ENCODE measurements at regions not wholly inside any gene's neighbourhood (a gene's known extent, or its start where the extent isn't known, plus 50 kb on each side); places are given as distances from the start of the nearest gene placed in this dataset.

DNA sequence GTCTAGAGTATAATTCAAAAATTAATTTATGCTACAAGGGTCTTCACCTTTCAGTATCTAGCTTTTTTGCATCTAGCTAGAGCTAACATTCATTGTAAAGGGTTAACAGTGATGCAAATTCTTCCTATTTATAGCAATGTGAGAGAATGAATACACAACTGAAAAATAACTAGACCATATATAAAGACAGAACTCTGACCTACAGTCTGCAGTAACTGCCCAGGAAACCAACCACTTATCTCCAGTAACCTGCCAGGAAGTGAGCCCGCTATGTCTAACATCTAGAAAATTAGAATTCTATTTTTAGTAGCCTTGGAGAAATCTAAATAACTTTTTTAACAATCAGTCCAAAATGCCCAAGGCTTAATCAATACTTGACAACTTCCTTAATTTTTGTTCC, 1021.9 kb downstream of the LRFN5 start:
- no peak overlapping the region for H3K27ac ChIP-seq (ENCODE audit: low read length)
- no peaks in the 10 kb centered on the region for H3K9me3 ChIP-seq (replicated peaks; ENCODE audit: control insufficient read depth, low read depth, low read length)
- H3K27me3 ChIP-seq (ENCODE audit: control insufficient read depth, insufficient read depth, low read length), result no peaks in the 10 kb centered on the region
- H3K4me3 ChIP-seq (ENCODE audit: low read length), result no peak overlapping the region
- H3K36me3 ChIP-seq (ENCODE audit: control insufficient read depth, insufficient read depth, low read length), result no peaks in the 10 kb centered on the region
- H3K4me1 ChIP-seq (ENCODE audit: control insufficient read depth, insufficient read depth, low read length), result no peaks in the 10 kb centered on the region
- no CpG with 5 or more reads among the region's 1 CpG for WGBS (ENCODE audit: insufficient coverage)
- no peak for DNase-seq

DNA sequence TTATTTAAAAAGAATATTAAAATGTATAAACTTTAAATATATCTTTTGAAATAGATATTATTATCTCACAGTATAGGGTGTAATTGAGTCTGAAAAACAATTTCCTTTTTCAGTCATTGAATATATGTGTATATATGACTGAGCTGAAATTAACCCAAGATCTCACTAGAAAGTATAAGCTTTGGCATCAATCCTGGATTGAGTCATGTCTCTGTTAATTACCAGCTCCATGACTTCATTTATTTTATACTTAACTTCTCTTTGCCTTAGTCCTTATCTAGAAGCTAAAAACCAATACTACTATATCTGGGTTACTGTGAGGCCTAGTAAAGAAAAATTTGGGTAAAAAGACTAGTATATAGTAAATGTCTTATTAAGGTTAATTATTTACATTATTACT, 1020.3 kb downstream of the LRFN5 start:
- Histone ChIP-seq H3K36me3 (ENCODE audit: control insufficient read depth, insufficient read depth, low read length) (no peaks in the 10 kb centered on the region), H3K9me3 (replicated peaks; ENCODE audit: control insufficient read depth, low read depth, low read length) (no peaks in the 10 kb centered on the region), H3K27ac (ENCODE audit: low read length) (no peak overlapping the region), H3K27me3 (ENCODE audit: control insufficient read depth, insufficient read depth, low read length) (no peaks in the 10 kb centered on the region), H3K4me3 (ENCODE audit: low read length) (no peak overlapping the region), H3K4me1 (ENCODE audit: control insufficient read depth, insufficient read depth, low read length) (no peaks in the 10 kb centered on the region)
- DNase-seq, result no peak

DNA sequence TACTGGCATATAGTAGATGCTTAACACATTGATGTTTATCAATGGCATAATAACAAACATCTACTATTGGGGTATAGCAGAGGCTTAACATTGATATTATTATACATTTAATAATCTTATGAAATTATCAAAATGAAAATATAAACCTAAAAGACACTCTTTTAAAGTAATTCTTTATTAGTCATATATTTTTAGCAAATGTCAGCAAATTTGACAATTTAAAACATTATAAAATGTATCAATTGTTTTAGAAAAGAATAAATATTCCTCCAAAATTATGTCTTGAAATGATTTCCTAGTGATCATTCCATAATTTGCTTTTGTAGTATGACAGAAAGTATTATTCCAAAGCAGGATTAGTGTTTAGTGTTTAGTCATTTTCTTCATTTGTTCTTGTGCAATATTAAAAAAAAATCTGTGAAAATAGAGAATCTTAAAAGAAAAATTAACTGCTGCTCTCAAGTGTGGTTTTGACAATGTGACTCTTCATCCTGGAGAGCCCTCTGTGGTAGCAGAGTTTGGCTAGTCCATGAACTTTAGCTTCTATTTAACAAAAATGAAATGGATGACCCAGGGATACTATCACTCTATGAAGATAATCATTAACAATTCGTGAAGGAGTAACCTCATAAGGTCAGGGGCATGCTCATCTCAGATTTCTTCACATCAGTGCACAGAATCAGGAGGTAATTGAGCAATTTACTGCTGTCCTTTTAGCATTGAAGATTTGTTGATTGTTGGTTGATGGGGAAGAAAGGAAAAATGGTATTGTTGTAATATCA, 1018.5 kb downstream of the LRFN5 start:
- Histone ChIP-seq H3K27ac (ENCODE audit: low read length) (no peak overlapping the region), H3K27me3 (ENCODE audit: control insufficient read depth, insufficient read depth, low read length) (no peaks in the 10 kb centered on the region), H3K4me3 (ENCODE audit: low read length) (no peak overlapping the region), H3K36me3 (ENCODE audit: control insufficient read depth, insufficient read depth, low read length) (no peaks in the 10 kb centered on the region), H3K9me3 (replicated peaks; ENCODE audit: control insufficient read depth, low read depth, low read length) (no peaks in the 10 kb centered on the region), H3K4me1 (ENCODE audit: control insufficient read depth, insufficient read depth, low read length) (no peaks in the 10 kb centered on the region)
- no peak for DNase-seq
- no CpG with 5 or more reads among the region's 1 CpG for WGBS (ENCODE audit: insufficient coverage)

- H3K4me3 ChIP-seq (ENCODE audit: low read length), result no peak overlapping the region
- no peak for DNase-seq
- no CpG with 5 or more reads among the region's 1 CpG for WGBS (ENCODE audit: insufficient coverage)
- no peaks in the 10 kb centered on the region for H3K27me3 ChIP-seq (ENCODE audit: control insufficient read depth, insufficient read depth, low read length)
- no peaks in the 10 kb centered on the region for H3K4me1 ChIP-seq (ENCODE audit: control insufficient read depth, insufficient read depth, low read length)
- no peaks in the 10 kb centered on the region for H3K36me3 ChIP-seq (ENCODE audit: control insufficient read depth, insufficient read depth, low read length)
- no peak overlapping the region for H3K27ac ChIP-seq (ENCODE audit: low read length)
- no peaks in the 10 kb centered on the region for H3K9me3 ChIP-seq (replicated peaks; ENCODE audit: control insufficient read depth, low read depth, low read length)
Measured at GRCh38 chr14:42617005-42617404, 1010.3 kb downstream of the LRFN5 start.

- Histone ChIP-seq H3K27ac (ENCODE audit: low read length) (no peak overlapping the region), H3K4me1 (ENCODE audit: control insufficient read depth, insufficient read depth, low read length) (no peaks in the 10 kb centered on the region), H3K27me3 (ENCODE audit: control insufficient read depth, insufficient read depth, low read length) (no peaks in the 10 kb centered on the region), H3K36me3 (ENCODE audit: control insufficient read depth, insufficient read depth, low read length) (no peaks in the 10 kb centered on the region), H3K4me3 (ENCODE audit: low read length) (no peak overlapping the region), H3K9me3 (replicated peaks; ENCODE audit: control insufficient read depth, low read depth, low read length) (no peaks in the 10 kb centered on the region)
- no CpG with 5 or more reads among the region's 3 CpGs for WGBS (ENCODE audit: insufficient coverage)
- DNase-seq, result no peak
Measured at GRCh38 chr14:42606839-42607238, 1000.2 kb downstream of the LRFN5 start.

GRCh38 chr14:42602336-42602845, 995.7 kb downstream of the LRFN5 start:
- Histone ChIP-seq H3K9me3 (replicated peaks; ENCODE audit: control insufficient read depth, low read depth, low read length) (no peaks in the 10 kb centered on the region), H3K27ac (ENCODE audit: low read length) (no peak overlapping the region), H3K27me3 (ENCODE audit: control insufficient read depth, insufficient read depth, low read length) (no peaks in the 10 kb centered on the region), H3K4me1 (ENCODE audit: control insufficient read depth, insufficient read depth, low read length) (no peaks in the 10 kb centered on the region), H3K36me3 (ENCODE audit: control insufficient read depth, insufficient read depth, low read length) (no peaks in the 10 kb centered on the region), H3K4me3 (ENCODE audit: low read length) (no peak overlapping the region)
- no CpG with 5 or more reads among the region's 1 CpG for WGBS (ENCODE audit: insufficient coverage)
- DNase-seq, result no peak

DNA sequence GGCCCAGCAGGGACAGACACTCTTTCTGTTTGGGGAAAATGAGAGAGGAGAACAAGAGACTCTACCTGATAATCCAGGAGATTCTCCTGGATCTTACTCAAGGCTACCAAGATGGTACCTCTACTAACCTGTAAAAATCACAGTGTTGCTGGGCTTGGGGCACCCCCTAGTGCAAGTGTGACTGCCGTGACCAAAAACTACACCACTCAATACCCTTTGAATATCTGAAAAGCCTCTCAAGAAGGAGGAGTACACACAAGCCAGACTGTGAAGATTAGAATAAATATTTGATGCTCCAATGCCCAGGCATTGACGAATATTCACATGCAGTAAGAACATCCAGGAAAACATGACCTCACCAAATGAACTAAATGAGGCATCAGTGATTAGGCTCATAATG, 965.4 kb downstream of the LRFN5 start:
- H3K27ac ChIP-seq (ENCODE audit: low read length), result no peak overlapping the region
- no peaks in the 10 kb centered on the region for H3K27me3 ChIP-seq (ENCODE audit: control insufficient read depth, insufficient read depth, low read length)
- no peaks in the 10 kb centered on the region for H3K4me1 ChIP-seq (ENCODE audit: control insufficient read depth, insufficient read depth, low read length)
- no CpG with 5 or more reads among the region's 2 CpGs for WGBS (ENCODE audit: insufficient coverage)
- H3K36me3 ChIP-seq (ENCODE audit: control insufficient read depth, insufficient read depth, low read length), result no peaks in the 10 kb centered on the region
- no peak for DNase-seq
- peaks cover 10% of the 10 kb centered on the region for H3K9me3 ChIP-seq (replicated peaks; ENCODE audit: control insufficient read depth, low read depth, low read length)
- H3K4me3 ChIP-seq (ENCODE audit: low read length), result no peak overlapping the region

GRCh38 chr14:42569227-42569626, 962.6 kb downstream of the LRFN5 start:
- no peaks in the 10 kb centered on the region for H3K27me3 ChIP-seq (ENCODE audit: control insufficient read depth, insufficient read depth, low read length)
- no peak for DNase-seq
- no CpG with 5 or more reads among the region's 3 CpGs for WGBS (ENCODE audit: insufficient coverage)

DNA sequence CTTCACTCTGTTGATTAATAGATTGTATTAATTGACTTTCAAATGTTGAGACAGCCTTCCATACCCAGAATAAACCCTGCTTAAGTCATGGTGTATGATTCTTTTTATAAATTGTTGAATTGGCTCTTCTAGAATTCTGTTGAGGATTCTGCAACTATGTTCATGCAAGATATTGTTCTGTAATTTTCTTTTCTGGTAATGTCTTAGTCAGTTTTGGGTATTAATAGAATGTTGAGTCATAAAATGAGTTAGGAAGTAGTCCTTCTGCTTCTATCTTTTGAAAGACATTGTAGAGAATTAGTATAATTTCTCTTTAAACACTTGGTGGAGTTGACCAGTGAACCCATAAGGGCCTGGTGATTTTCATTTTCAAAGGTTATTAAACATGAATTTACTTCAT, 958.9 kb downstream of the LRFN5 start:
- Histone ChIP-seq H3K36me3 (ENCODE audit: control insufficient read depth, insufficient read depth, low read length) (no peaks in the 10 kb centered on the region), H3K4me3 (ENCODE audit: low read length) (no peak overlapping the region), H3K9me3 (replicated peaks; ENCODE audit: control insufficient read depth, low read depth, low read length) (peaks cover 2% of the 10 kb centered on the region), H3K27me3 (ENCODE audit: control insufficient read depth, insufficient read depth, low read length) (no peaks in the 10 kb centered on the region), H3K4me1 (ENCODE audit: control insufficient read depth, insufficient read depth, low read length) (no peaks in the 10 kb centered on the region), H3K27ac (ENCODE audit: low read length) (no peak overlapping the region)
- DNase-seq, result no peak

More at GRCh38 chr14:42569227-42569626, 962.6 kb downstream of the LRFN5 start:
- H3K4me1 ChIP-seq (ENCODE audit: control insufficient read depth, insufficient read depth, low read length), result no peaks in the 10 kb centered on the region
- no peak overlapping the region for H3K4me3 ChIP-seq (ENCODE audit: low read length)
- no peak overlapping the region for H3K27ac ChIP-seq (ENCODE audit: low read length)
- no peaks in the 10 kb centered on the region for H3K36me3 ChIP-seq (ENCODE audit: control insufficient read depth, insufficient read depth, low read length)
- peaks cover 10% of the 10 kb centered on the region for H3K9me3 ChIP-seq (replicated peaks; ENCODE audit: control insufficient read depth, low read depth, low read length)

DNA sequence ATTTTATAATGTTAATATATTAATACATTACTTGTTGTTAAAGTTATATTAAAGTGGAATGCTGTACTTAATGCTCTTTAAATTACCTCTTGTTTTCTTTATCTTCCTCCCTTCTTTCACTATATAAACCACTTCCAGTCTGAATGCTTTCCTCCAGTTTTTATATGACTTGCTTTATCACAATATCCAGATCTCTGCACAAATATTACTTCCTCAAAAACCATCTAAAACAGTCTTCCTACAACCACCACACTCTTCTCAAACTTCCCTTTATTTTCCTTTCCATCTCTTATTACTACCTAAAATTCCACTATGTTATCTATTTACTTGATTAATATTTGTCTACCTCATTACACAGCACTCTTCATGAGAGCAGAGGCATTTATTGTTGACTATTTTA, 956.6 kb downstream of the LRFN5 start:
- H3K27me3 ChIP-seq (ENCODE audit: control insufficient read depth, insufficient read depth, low read length), result no peaks in the 10 kb centered on the region
- no peaks in the 10 kb centered on the region for H3K4me1 ChIP-seq (ENCODE audit: control insufficient read depth, insufficient read depth, low read length)
- H3K36me3 ChIP-seq (ENCODE audit: control insufficient read depth, insufficient read depth, low read length), result no peaks in the 10 kb centered on the region
- H3K27ac ChIP-seq (ENCODE audit: low read length), result no peak overlapping the region
- no peak for DNase-seq
- no peak overlapping the region for H3K4me3 ChIP-seq (ENCODE audit: low read length)
- H3K9me3 ChIP-seq (replicated peaks; ENCODE audit: control insufficient read depth, low read depth, low read length), result no peaks in the 10 kb centered on the region

DNA sequence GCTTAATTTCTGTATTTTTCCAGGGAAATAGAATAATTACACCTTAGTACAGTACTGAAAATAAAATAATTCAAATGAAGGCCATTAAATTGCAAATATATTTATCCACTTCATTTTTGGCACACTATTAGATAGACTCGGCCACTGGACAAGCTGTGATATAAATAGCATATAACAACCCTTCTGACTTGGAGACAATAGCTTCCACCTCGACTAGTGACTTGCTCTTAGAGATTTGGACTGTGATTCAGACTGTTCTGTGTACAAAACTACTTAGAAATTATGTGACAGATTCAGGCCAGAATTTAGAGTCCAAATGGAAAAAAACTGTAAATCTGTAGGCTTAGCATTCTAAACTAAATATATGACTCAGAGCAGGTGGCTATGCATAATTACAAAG, 949.9 kb downstream of the LRFN5 start:
- no peaks in the 10 kb centered on the region for H3K36me3 ChIP-seq (ENCODE audit: control insufficient read depth, insufficient read depth, low read length)
- no peaks in the 10 kb centered on the region for H3K9me3 ChIP-seq (replicated peaks; ENCODE audit: control insufficient read depth, low read depth, low read length)
- H3K27me3 ChIP-seq (ENCODE audit: control insufficient read depth, insufficient read depth, low read length), result no peaks in the 10 kb centered on the region
- no peak overlapping the region for H3K4me3 ChIP-seq (ENCODE audit: low read length)
- WGBS (ENCODE audit: insufficient coverage), result no CpG with 5 or more reads among the region's 2 CpGs
- no peaks in the 10 kb centered on the region for H3K4me1 ChIP-seq (ENCODE audit: control insufficient read depth, insufficient read depth, low read length)
- H3K27ac ChIP-seq (ENCODE audit: low read length), result no peak overlapping the region
- DNase-seq, result peak; percentile 33
